ENCODE measurements at regions not wholly inside any gene's neighbourhood (a gene's known extent, or its start where the extent isn't known, plus 50 kb on each side); places are given as distances from the start of the nearest gene placed in this dataset.

- no peak for TF ChIP-seq CTCF (IDR thresholded peaks at IDR 0.05)
- no peak for TF ChIP-seq ZFX (IDR thresholded peaks at IDR 0.05; ENCODE audit: borderline replicate concordance)
Observed at GRCh38 chr20:57882451-57883161, 172.8 kb upstream of the PMEPA1 start.

Measured in 22Rv1 (cell line).